ENCODE measurements at regions not wholly inside any gene's neighbourhood (a gene's known extent, or its start where the extent isn't known, plus 50 kb on each side); places are given as distances from the start of the nearest gene placed in this dataset.

- TF ChIP-seq CTCF (IDR thresholded peaks at IDR 0.05) = no peak
- TF ChIP-seq ZFX (IDR thresholded peaks at IDR 0.05; ENCODE audit: borderline replicate concordance) = no peak
These were observed 334.8 kb downstream of the EPM2A start for GRCh38 chr6:145400508-145400907.

All from 22Rv1 (cell line).